ENCODE measurements at regions not wholly inside any gene's neighbourhood (a gene's known extent, or its start where the extent isn't known, plus 50 kb on each side); places are given as distances from the start of the nearest gene placed in this dataset.

DNA sequence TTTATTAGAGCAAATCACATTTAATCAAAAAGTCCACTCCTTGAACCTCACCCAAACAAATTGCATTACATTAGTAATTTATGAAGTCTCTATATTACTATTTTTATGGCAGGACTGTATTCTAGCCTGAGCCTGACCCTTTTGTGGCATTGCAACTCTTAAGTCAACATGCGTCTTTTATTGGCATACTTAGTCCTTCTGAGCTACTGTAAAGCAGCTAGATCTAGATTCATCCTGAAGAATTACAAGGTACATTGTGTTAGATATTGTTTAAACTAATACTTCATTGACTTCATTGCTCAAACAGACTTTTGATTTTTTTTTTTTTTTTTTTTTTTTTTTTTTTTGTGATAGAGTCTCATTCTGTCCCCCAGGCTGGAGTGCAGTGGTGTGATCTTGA, 1842.5 kb upstream of the CDH9 start:
- H3K9ac ChIP-seq (ENCODE audit: low read depth, low read length) = no peak overlapping the region
- H3K4me1 ChIP-seq (ENCODE audit: control insufficient read depth, insufficient read depth, low read length) = no peaks in the 10 kb centered on the region
- H3K36me3 ChIP-seq (ENCODE audit: control insufficient read depth, insufficient read depth, low read length) = no peaks in the 10 kb centered on the region
- no peaks in the 10 kb centered on the region for H3K9me3 ChIP-seq (ENCODE audit: control insufficient read depth, insufficient read depth, low read length)
- H3K4me3 ChIP-seq (ENCODE audit: low read depth, low read length) = no peak overlapping the region
- no peaks in the 10 kb centered on the region for H3K27me3 ChIP-seq (ENCODE audit: control insufficient read depth, insufficient read depth, low read length)

DNA sequence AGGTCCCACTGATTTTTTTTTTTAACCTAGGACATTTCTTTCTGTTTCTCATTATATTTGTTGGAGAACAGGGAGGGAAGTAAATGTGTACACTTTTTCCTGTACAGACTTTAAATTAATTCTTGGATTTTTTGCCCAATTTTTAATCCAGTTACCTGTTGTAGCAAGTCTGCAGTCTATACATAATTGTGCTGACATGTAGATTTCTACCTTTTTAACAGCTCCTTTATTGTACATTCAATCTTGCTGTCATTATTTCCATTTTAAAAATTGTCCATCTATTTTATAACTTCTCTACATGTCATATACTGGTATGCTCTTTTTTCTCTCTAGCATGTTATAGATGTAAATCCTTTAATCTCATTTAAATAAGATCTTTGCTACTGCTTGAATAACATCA, 1838.7 kb upstream of the CDH9 start:
- Histone ChIP-seq H3K36me3 (ENCODE audit: control insufficient read depth, insufficient read depth, low read length) (no peaks in the 10 kb centered on the region), H3K27me3 (ENCODE audit: control insufficient read depth, insufficient read depth, low read length) (no peaks in the 10 kb centered on the region), H3K9me3 (ENCODE audit: control insufficient read depth, insufficient read depth, low read length) (no peaks in the 10 kb centered on the region), H3K4me1 (ENCODE audit: control insufficient read depth, insufficient read depth, low read length) (no peaks in the 10 kb centered on the region), H3K9ac (ENCODE audit: low read depth, low read length) (no peak overlapping the region), H3K4me3 (ENCODE audit: low read depth, low read length) (no peak overlapping the region)

DNA sequence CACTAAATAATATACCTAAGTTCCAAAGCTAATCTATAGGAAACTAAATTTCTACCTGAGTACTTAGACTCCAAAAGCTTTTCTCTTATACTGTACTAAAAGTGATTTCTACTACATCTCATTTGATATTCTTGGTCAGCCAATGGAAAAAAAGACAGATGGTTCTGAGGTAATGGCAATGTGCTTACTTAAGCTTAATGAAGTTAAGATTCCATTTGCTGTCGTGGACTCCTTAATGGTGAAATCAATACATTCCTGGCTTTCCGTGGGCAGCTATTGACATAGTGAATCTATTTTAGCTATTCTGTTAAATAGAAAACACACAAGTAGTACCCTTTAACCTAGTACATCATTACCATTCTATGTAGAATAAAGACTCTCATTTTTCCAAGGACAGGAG, 1825.6 kb upstream of the CDH9 start:
- Histone ChIP-seq H3K27me3 (ENCODE audit: control insufficient read depth, insufficient read depth, low read length) (no peaks in the 10 kb centered on the region), H3K4me1 (ENCODE audit: control insufficient read depth, insufficient read depth, low read length) (no peaks in the 10 kb centered on the region), H3K9ac (ENCODE audit: low read depth, low read length) (no peak overlapping the region), H3K9me3 (ENCODE audit: control insufficient read depth, insufficient read depth, low read length) (no peaks in the 10 kb centered on the region), H3K4me3 (ENCODE audit: low read depth, low read length) (no peak overlapping the region), H3K36me3 (ENCODE audit: control insufficient read depth, insufficient read depth, low read length) (no peaks in the 10 kb centered on the region)

- H3K36me3 ChIP-seq (ENCODE audit: control insufficient read depth, insufficient read depth, low read length) = no peaks in the 10 kb centered on the region
- H3K9me3 ChIP-seq (ENCODE audit: control insufficient read depth, insufficient read depth, low read length) = no peaks in the 10 kb centered on the region
- H3K27me3 ChIP-seq (ENCODE audit: control insufficient read depth, insufficient read depth, low read length) = no peaks in the 10 kb centered on the region
- no peak overlapping the region for H3K4me3 ChIP-seq (ENCODE audit: low read depth, low read length)
- no peak overlapping the region for H3K9ac ChIP-seq (ENCODE audit: low read depth, low read length)
- no peaks in the 10 kb centered on the region for H3K4me1 ChIP-seq (ENCODE audit: control insufficient read depth, insufficient read depth, low read length)
Observed at GRCh38 chr5:28862860-28863196, 1824.4 kb upstream of the CDH9 start.

GRCh38 chr5:28862137-28862859, 1823.9 kb upstream of the CDH9 start:
- Histone ChIP-seq H3K27me3 (ENCODE audit: control insufficient read depth, insufficient read depth, low read length) (no peaks in the 10 kb centered on the region), H3K9me3 (ENCODE audit: control insufficient read depth, insufficient read depth, low read length) (no peaks in the 10 kb centered on the region), H3K9ac (ENCODE audit: low read depth, low read length) (no peak overlapping the region), H3K4me3 (ENCODE audit: low read depth, low read length) (no peak overlapping the region), H3K36me3 (ENCODE audit: control insufficient read depth, insufficient read depth, low read length) (no peaks in the 10 kb centered on the region), H3K4me1 (ENCODE audit: control insufficient read depth, insufficient read depth, low read length) (no peaks in the 10 kb centered on the region)

DNA sequence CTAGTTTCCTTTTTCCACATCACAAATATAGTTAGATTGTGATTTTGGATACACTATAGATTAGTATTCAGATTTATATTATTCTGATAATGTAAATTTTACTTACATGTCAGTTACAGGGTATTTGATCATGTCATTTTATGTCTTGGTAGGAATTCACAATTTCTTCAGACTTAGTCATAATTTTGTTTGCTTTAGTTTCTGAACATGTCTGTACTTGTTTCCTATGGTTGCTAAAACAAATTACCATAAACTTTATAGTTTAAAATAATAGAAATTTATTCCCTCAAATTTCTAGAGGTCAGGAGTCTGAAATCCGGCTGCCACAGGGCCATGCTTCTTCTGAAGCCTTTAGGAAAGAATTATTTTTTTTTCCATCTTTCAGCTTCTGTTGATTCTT, 1817.2 kb upstream of the CDH9 start:
- Histone ChIP-seq H3K36me3 (ENCODE audit: control insufficient read depth, insufficient read depth, low read length) (no peaks in the 10 kb centered on the region), H3K9ac (ENCODE audit: low read depth, low read length) (no peak overlapping the region), H3K4me1 (ENCODE audit: control insufficient read depth, insufficient read depth, low read length) (no peaks in the 10 kb centered on the region), H3K4me3 (ENCODE audit: low read depth, low read length) (no peak overlapping the region), H3K27me3 (ENCODE audit: control insufficient read depth, insufficient read depth, low read length) (no peaks in the 10 kb centered on the region), H3K9me3 (ENCODE audit: control insufficient read depth, insufficient read depth, low read length) (no peaks in the 10 kb centered on the region)

DNA sequence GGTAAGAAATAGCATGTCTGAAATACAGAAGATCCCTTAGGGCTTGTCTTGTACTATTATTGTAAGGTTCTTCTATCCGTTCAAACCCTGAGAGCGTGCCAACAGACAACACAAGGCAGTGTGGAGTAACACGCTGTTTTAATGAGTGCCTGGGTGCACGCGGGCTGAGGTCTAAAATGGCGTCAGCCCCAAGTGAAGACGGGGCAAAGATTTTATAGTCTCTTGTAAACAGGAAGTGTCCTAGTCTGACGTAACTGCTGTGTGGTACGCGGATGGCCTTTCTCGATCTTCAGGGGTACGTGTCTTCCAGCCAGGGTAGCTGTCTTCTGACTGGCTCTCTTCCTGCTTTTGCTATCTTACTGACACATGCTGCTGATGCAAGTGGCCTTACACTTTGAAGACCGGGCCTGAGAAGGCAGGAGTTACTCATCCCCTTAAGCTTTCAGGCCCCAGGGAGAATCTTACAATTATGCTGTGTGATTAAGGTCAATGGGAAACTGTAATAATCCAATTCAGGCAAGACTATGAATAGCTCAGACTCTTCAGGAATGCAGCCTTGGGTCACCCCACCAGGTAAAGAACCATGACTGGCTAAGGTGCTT, 1812.0 kb upstream of the CDH9 start:
- Histone ChIP-seq H3K36me3 (ENCODE audit: control insufficient read depth, insufficient read depth, low read length) (no peaks in the 10 kb centered on the region), H3K9me3 (ENCODE audit: control insufficient read depth, insufficient read depth, low read length) (no peaks in the 10 kb centered on the region), H3K9ac (ENCODE audit: low read depth, low read length) (no peak overlapping the region), H3K27me3 (ENCODE audit: control insufficient read depth, insufficient read depth, low read length) (no peaks in the 10 kb centered on the region), H3K4me3 (ENCODE audit: low read depth, low read length) (no peak overlapping the region), H3K4me1 (ENCODE audit: control insufficient read depth, insufficient read depth, low read length) (no peaks in the 10 kb centered on the region)

GRCh38 chr5:28831042-28831441, 1792.7 kb upstream of the CDH9 start:
- Histone ChIP-seq H3K4me3 (ENCODE audit: low read depth, low read length) (no peak overlapping the region), H3K9me3 (ENCODE audit: control insufficient read depth, insufficient read depth, low read length) (no peaks in the 10 kb centered on the region), H3K36me3 (ENCODE audit: control insufficient read depth, insufficient read depth, low read length) (no peaks in the 10 kb centered on the region), H3K9ac (ENCODE audit: low read depth, low read length) (no peak overlapping the region), H3K27me3 (ENCODE audit: control insufficient read depth, insufficient read depth, low read length) (no peaks in the 10 kb centered on the region), H3K4me1 (ENCODE audit: control insufficient read depth, insufficient read depth, low read length) (no peaks in the 10 kb centered on the region)

DNA sequence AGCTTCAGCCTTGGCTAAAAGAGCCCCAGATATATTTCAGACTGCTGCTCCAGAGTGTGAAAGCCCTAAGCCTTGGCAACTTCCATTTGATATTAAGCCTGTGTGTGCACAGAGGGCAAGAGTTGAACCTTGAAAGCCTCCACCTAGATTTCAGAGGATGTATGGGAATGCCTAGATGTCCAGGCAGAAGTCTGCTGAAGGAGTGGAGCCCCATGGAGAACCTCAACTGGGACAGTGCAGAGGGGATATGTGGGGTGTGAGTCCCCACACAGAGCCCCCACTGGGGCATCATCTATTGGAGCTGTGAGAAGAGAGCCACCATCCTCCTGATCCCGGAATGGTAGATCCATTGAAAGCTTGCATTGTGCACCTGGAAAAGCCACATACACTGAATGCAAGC, 1784.8 kb upstream of the CDH9 start:
- no peaks in the 10 kb centered on the region for H3K4me1 ChIP-seq (ENCODE audit: control insufficient read depth, insufficient read depth, low read length)
- H3K36me3 ChIP-seq (ENCODE audit: control insufficient read depth, insufficient read depth, low read length) = no peaks in the 10 kb centered on the region
- H3K27me3 ChIP-seq (ENCODE audit: control insufficient read depth, insufficient read depth, low read length) = no peaks in the 10 kb centered on the region
- H3K4me3 ChIP-seq (ENCODE audit: low read depth, low read length) = no peak overlapping the region
- peaks cover 9% of the 10 kb centered on the region for H3K9me3 ChIP-seq (ENCODE audit: control insufficient read depth, insufficient read depth, low read length)
- H3K9ac ChIP-seq (ENCODE audit: low read depth, low read length) = no peak overlapping the region

DNA sequence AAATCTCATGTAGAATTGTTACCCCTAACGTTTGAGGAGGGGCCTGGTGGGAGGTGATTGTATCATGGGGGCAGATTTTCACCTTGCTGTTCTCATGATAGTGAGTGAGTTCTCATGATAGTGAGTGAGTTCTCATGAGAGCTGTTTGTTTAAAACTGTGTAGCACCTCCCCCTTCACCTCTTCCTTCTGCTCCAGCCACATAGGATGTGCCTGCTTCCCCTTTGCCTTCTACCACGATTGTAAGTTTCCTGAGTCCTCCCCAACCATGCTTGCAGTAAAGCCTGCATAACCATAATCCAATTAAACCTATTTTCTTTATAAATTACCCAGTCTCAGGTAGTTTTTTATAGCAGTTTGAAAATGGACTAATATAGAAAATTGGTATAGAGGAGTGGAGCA, 1783.7 kb upstream of the CDH9 start:
- Histone ChIP-seq H3K4me3 (ENCODE audit: low read depth, low read length) (no peak overlapping the region), H3K9me3 (ENCODE audit: control insufficient read depth, insufficient read depth, low read length) (peaks cover 9% of the 10 kb centered on the region), H3K9ac (ENCODE audit: low read depth, low read length) (no peak overlapping the region), H3K36me3 (ENCODE audit: control insufficient read depth, insufficient read depth, low read length) (no peaks in the 10 kb centered on the region), H3K4me1 (ENCODE audit: control insufficient read depth, insufficient read depth, low read length) (no peaks in the 10 kb centered on the region), H3K27me3 (ENCODE audit: control insufficient read depth, insufficient read depth, low read length) (no peaks in the 10 kb centered on the region)

DNA sequence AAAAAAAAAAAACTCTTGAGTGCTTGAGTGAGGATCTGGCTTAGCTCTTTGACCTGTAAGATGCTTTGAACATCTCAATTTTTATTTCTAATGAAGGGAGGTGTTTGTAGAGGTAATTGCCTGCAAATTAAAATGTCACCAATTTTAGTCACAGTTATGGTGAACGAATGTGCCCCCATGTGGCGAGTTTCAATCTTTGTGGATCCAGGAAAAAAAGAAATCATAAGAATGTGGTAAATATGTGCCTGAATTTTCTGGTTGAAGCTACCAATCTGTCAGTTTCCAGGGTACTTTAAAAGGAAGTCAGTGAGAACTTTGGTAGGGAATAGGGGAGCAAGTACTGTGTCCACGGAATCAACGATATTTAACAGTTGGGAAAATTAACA, 1772.4 kb upstream of the CDH9 start:
- Histone ChIP-seq H3K4me3 (ENCODE audit: low read depth, low read length) (no peak overlapping the region), H3K27me3 (ENCODE audit: control insufficient read depth, insufficient read depth, low read length) (no peaks in the 10 kb centered on the region), H3K9me3 (ENCODE audit: control insufficient read depth, insufficient read depth, low read length) (no peaks in the 10 kb centered on the region), H3K36me3 (ENCODE audit: control insufficient read depth, insufficient read depth, low read length) (no peaks in the 10 kb centered on the region), H3K9ac (ENCODE audit: low read depth, low read length) (no peak overlapping the region), H3K4me1 (ENCODE audit: control insufficient read depth, insufficient read depth, low read length) (no peaks in the 10 kb centered on the region)

- H3K4me1 ChIP-seq (ENCODE audit: control insufficient read depth, insufficient read depth, low read length) = no peaks in the 10 kb centered on the region
- H3K9ac ChIP-seq (ENCODE audit: low read depth, low read length) = no peak overlapping the region
- H3K9me3 ChIP-seq (ENCODE audit: control insufficient read depth, insufficient read depth, low read length) = no peaks in the 10 kb centered on the region
Observed at GRCh38 chr5:28809811-28810750, 1771.7 kb upstream of the CDH9 start.

More at GRCh38 chr5:28809811-28810750, 1771.7 kb upstream of the CDH9 start:
- no peaks in the 10 kb centered on the region for H3K27me3 ChIP-seq (ENCODE audit: control insufficient read depth, insufficient read depth, low read length)
- H3K36me3 ChIP-seq (ENCODE audit: control insufficient read depth, insufficient read depth, low read length) = no peaks in the 10 kb centered on the region
- H3K4me3 ChIP-seq (ENCODE audit: low read depth, low read length) = no peak overlapping the region
